OCI-LY1 (cell line): ENCODE measurements at regions not wholly inside any gene's neighbourhood (a gene's known extent, or its start where the extent isn't known, plus 50 kb on each side); places are given as distances from the start of the nearest gene placed in this dataset.

Experiments used
- CTCF ChIP-seq: fragments of 200-600 bp; sonication (generic), shearing (Covaris generic); IDR thresholded peaks from 2 replicates; pipeline ENCODE4 v1.5.1; 2017; ENCODE audit warnings: mild to moderate bottlenecking, antibody characterized with exemption, low read length, moderate library complexity, mixed read lengths
- EZH2 ChIP-seq: fragments of 200-600 bp; sonication (generic), shearing (Covaris generic); IDR thresholded peaks from 2 replicates; pipeline ENCODE4 v1.8.0; 2017; ENCODE audit warnings: borderline replicate concordance, mixed run types, mild to moderate bottlenecking, antibody characterized with exemption, low read length, moderate library complexity, mixed read lengths

GRCh38 chr17:72363089-72363610 is 242.3 kb downstream of the SOX9 start:
- TF ChIP-seq CTCF = no peak
- no peak for TF ChIP-seq EZH2
